ENCODE measurements at regions not wholly inside any gene's neighbourhood (a gene's known extent, or its start where the extent isn't known, plus 50 kb on each side); places are given as distances from the start of the nearest gene placed in this dataset.

DNA sequence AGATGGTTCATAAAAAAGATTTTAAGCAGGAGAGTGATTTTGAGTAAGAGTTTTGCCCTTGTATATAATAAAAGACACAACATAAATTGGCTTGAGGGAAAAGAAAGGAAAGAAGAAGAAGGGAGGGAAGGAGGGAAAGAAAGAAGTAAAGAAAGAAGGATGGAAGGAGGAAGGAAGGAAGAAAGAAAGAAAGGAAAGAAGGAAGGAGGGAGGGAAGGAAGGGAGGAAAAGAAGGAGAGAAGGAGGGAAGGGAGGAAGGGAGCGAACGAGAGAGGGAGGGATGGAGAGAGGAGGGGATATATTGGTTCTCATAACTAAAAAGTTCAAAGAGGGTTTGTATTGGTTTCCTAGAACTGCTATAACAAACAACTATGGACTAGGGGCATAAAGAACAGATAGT lies 62.2 kb upstream of the PAX7 start:
- TF ChIP-seq, protein P1, sequence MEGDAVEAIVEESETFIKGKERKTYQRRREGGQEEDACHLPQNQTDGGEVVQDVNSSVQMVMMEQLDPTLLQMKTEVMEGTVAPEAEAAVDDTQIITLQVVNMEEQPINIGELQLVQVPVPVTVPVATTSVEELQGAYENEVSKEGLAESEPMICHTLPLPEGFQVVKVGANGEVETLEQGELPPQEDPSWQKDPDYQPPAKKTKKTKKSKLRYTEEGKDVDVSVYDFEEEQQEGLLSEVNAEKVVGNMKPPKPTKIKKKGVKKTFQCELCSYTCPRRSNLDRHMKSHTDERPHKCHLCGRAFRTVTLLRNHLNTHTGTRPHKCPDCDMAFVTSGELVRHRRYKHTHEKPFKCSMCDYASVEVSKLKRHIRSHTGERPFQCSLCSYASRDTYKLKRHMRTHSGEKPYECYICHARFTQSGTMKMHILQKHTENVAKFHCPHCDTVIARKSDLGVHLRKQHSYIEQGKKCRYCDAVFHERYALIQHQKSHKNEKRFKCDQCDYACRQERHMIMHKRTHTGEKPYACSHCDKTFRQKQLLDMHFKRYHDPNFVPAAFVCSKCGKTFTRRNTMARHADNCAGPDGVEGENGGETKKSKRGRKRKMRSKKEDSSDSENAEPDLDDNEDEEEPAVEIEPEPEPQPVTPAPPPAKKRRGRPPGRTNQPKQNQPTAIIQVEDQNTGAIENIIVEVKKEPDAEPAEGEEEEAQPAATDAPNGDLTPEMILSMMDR (IDR thresholded peaks at IDR 0.05; ENCODE audit: borderline replicate concordance, extremely low read depth, low read length, poor library complexity, severe bottlenecking), result no peak
- TF ChIP-seq EZH2 (IDR thresholded peaks at IDR 0.05; ENCODE audit: borderline replicate concordance, low read depth, low read length, severe bottlenecking), result no peak

Measured in DND-41 (cell line).